Sigmoid colon (tissue), 6 donors: ENCODE measurements at regions not wholly inside any gene's neighbourhood (a gene's known extent, or its start where the extent isn't known, plus 50 kb on each side); places are given as distances from the start of the nearest gene placed in this dataset.
"Not testable (repeated sequence)": the region's sequence is repeated elsewhere in the genome, so short reads cannot be mapped to it uniquely, and the experiment has no call there.

Experiments used
- DNase-seq: peaks from one replicate; pipeline ENCODE4 v3.0.0-alpha.2; 2019
- H3K27ac ChIP-seq, 4 donors: fragments of 200-600 bp; sonication (generic); one replicate each; pipeline ENCODE4 v1.5.1; 2016 to 2019; ENCODE audit warnings: mild to moderate bottlenecking in 1 of 4
- H3K27me3 ChIP-seq, 3 donors: fragments of 200-600 bp; sonication (generic); one replicate each; pipeline ENCODE4 v1.5.1; 2019; ENCODE audit warnings: mild to moderate bottlenecking in 1 of 3
- H3K36me3 ChIP-seq, 4 donors: fragments of 200-600 bp; sonication (generic); one replicate each; pipeline ENCODE4 v1.5.1; 2016 to 2019
- H3K4me1 ChIP-seq, 4 donors: fragments of 200-600 bp; sonication (generic); one replicate each; pipeline ENCODE4 v1.5.1; 2017 to 2019
- H3K4me3 ChIP-seq, 4 donors: fragments of 200-600 bp; sonication (generic); one replicate each; pipeline ENCODE4 v1.5.1; 2017 to 2019; ENCODE audit warnings: mild to moderate bottlenecking in 2 of 4, moderate library complexity in 1 of 4
- H3K9me3 ChIP-seq, 4 donors: fragments of 200-600 bp in 3 of 4; sonication (generic) in 3 of 4; one replicate each; pipeline versions ENCODE4 v1.5.1 to v1.6.1; 2013 to 2019
- EP300 ChIP-seq, 4 donors: sonication (generic); formaldehyde crosslinking; IDR thresholded peaks; one replicate each; pipeline ENCODE4 v1.6.1; 2017; ENCODE audit warnings: antibody characterized with exemption in 4 of 4
- POLR2A ChIP-seq, 2 donors: fragments of 450-650 bp; IDR thresholded peaks; one replicate each; pipeline ENCODE4 v1.6.1; 2016; ENCODE audit warnings: antibody characterized with exemption in 2 of 2, mild to moderate bottlenecking in 2 of 2, moderate library complexity in 2 of 2
- POLR2AphosphoS5 ChIP-seq, 4 donors: sonication (generic); formaldehyde crosslinking; IDR thresholded peaks; one replicate each; pipeline ENCODE4 v1.6.1; 2017; ENCODE audit warnings: antibody characterized with exemption in 4 of 4
- WGBS, 2 donors: extraction: QIAGEN DNeasy Blood & Tissue Kit; methylation state at CpG; one replicate each; pipeline ENCODE4 v1.1.7; 2013; 5-methylcytosine and 5-hydroxymethylcytosine counted together
- intact Hi-C: fragments of 100-400 bp; cut with DNase I; formaldehyde crosslinking; loops from one replicate; pipeline ENCODE4 v1.15.1; 2023
- TF ChIP-seq, protein P1 (sequence below), 4 experiments: fragments of 450-650 bp in 3 of 4; fragments of 200-600 bp in 1 of 4; IDR thresholded peaks; one replicate each; pipeline ENCODE4 v1.5.1; 2016 to 2019; ENCODE audit warnings: antibody characterized with exemption in 4 of 4, mild to moderate bottlenecking in 3 of 4, moderate library complexity in 2 of 4
- donor health status: healthy with polysubstance abuse.
- donor health status: healthy.

DNA sequence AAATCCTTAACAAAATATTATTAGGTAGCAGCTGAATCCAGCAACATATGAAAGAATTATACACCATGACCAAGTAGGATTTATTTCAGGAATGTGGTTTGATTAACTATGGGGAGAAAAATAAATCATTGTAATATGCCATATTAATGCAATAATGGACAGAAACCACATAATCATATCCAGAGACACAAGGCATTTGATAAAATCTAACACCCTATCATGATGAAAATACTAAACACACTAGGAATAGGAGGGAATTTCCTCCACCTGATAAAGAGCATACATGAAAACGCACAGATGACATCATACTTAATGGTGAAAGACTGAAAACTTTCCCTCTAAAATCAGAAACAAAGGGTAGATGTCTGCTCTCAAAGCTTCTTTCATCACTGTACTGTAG lies 238.9 kb downstream of the PHLDA1 start:
- Histone ChIP-seq H3K27me3 (no peaks in the 10 kb centered on the region), H3K4me1 (no peaks in the 10 kb centered on the region), H3K4me3 (no peak overlapping the region), H3K36me3 (no peaks in the 10 kb centered on the region), H3K9me3 (no peaks in the 10 kb centered on the region), H3K27ac (no peak overlapping the region)
- DNase-seq, result no peak
- no peak for TF ChIP-seq POLR2A (IDR thresholded peaks at IDR 0.05)
- no peak for TF ChIP-seq POLR2AphosphoS5 (IDR thresholded peaks at IDR 0.05)
- TF ChIP-seq EP300 (IDR thresholded peaks at IDR 0.05), result no peak
- TF ChIP-seq, protein P1, sequence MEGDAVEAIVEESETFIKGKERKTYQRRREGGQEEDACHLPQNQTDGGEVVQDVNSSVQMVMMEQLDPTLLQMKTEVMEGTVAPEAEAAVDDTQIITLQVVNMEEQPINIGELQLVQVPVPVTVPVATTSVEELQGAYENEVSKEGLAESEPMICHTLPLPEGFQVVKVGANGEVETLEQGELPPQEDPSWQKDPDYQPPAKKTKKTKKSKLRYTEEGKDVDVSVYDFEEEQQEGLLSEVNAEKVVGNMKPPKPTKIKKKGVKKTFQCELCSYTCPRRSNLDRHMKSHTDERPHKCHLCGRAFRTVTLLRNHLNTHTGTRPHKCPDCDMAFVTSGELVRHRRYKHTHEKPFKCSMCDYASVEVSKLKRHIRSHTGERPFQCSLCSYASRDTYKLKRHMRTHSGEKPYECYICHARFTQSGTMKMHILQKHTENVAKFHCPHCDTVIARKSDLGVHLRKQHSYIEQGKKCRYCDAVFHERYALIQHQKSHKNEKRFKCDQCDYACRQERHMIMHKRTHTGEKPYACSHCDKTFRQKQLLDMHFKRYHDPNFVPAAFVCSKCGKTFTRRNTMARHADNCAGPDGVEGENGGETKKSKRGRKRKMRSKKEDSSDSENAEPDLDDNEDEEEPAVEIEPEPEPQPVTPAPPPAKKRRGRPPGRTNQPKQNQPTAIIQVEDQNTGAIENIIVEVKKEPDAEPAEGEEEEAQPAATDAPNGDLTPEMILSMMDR (IDR thresholded peaks at IDR 0.05), result no peak
- 0% methylated on average over 1 of the region's 1 CpG for WGBS, 2 donors
- intact Hi-C loops, result no loop called here

DNA sequence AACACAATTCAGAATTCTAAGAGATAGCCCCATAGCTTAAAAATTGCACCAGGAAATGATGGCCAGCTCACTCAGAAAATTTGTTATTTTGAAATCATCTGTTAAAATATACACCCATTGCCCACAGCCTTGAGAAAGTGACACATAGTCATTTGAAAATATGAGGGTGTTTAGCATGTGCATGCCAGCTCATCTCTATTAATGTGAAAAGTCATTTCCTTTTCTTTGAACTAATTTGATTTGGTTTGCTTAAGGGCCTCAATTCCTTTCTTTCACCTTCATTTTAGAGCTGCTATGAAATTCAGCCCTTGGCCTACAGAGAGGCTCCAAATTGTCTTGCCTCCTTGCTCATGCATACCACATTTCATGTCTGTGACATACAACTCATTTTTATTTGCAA lies 241.4 kb downstream of the PHLDA1 start:
- DNase-seq, result no peak
- Histone ChIP-seq H3K27ac (no peak overlapping the region), H3K4me3 (no peak overlapping the region), H3K27me3 (no peaks in the 10 kb centered on the region), H3K4me1 (no peaks in the 10 kb centered on the region), H3K9me3 (no peaks in the 10 kb centered on the region), H3K36me3 (no peaks in the 10 kb centered on the region)
- intact Hi-C loops, result no loop called here
- no peak for TF ChIP-seq EP300 (IDR thresholded peaks at IDR 0.05)
- TF ChIP-seq POLR2AphosphoS5 (IDR thresholded peaks at IDR 0.05), result no peak
- TF ChIP-seq, protein P1 (IDR thresholded peaks at IDR 0.05), result no peak
- no peak for TF ChIP-seq POLR2A (IDR thresholded peaks at IDR 0.05)

DNA sequence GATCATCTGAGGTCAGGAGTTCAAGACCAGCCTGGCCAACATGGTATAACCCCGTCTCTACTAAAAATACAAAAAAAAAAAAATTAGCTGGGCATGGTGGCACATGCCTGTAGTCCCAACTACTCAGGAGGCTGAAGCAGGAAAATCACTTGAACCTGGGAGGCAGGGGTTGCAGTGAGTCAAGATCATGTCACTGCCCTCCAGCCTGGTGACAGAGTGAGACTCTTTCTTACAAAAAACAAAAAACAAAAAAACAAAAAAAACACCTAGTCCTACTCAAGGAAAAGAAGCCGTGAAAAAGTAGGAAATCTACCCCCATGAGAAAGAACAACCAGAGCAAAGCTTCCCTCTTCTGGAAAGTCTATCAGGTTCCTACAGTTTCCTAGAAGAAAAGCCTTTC lies 244.4 kb downstream of the PHLDA1 start:
- H3K27ac ChIP-seq, intact Hi-C loops, H3K27me3 ChIP-seq, H3K9me3 ChIP-seq, DNase-seq, H3K36me3 ChIP-seq, H3K4me3 ChIP-seq: not testable (repeated sequence)
- peaks cover 0 to 20% (median 5%) of the 10 kb centered on the region in 4 donors for H3K4me1 ChIP-seq
- WGBS, 2 donors, result 93 to 96% methylated on average over 2 of the region's 2 CpGs

DNA sequence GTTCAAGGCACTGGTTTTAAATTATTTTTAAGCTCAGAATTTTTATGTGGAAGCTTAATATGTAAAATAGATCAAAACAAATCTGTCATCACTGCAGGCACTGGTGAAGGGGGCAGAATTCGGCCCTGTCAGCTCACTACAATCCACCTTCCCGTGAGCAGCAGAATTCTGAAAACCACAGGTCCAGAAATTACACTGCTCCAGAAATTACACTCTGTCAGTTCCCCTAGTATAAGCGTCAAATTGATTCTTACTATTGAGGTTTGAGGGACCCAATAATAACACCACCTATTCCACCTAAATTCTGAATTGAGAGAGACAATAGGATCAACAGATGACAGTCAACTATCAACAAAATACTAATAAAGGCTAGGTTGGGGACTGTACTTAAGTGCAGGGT lies 245.5 kb downstream of the PHLDA1 start:
- TF ChIP-seq EP300 (IDR thresholded peaks at IDR 0.05) (no peak), POLR2A (IDR thresholded peaks at IDR 0.05) (no peak)
- 90 to 97% methylated on average over 3 of the region's 3 CpGs for WGBS, 2 donors
- no peak overlapping the region for H3K4me3 ChIP-seq
- no peak overlapping the region for H3K27ac ChIP-seq
- H3K27me3 ChIP-seq, result no peaks in the 10 kb centered on the region
- H3K4me1 ChIP-seq, result peaks cover 0 to 20% (median 5%) of the 10 kb centered on the region in 4 donors
- no peak for DNase-seq
- H3K36me3 ChIP-seq, result no peaks in the 10 kb centered on the region
- H3K9me3 ChIP-seq, result no peaks in the 10 kb centered on the region
- intact Hi-C loops, result no loop called here

DNA sequence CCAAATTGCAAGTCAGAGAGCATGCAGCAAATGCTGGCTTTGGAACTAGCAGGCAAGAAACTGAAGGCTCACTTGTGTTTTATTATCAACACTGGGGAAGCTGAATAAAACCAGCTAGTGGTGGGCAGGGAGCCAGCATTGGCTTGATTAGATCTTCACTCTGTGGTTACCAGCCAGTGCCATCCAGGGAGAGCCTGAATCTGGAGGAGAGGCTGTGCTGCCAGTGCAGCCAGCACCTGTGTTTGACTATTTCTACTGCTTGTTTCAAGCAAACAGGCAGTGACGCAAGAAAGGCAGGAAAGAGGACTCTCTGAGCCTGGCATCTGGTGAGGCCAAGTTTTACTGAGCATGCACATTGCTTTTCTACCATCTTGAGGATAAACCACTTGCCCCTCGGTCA lies 247.0 kb downstream of the PHLDA1 start:
- Histone ChIP-seq H3K27me3 (no peaks in the 10 kb centered on the region), H3K36me3 (no peaks in the 10 kb centered on the region), H3K4me3 (no peak overlapping the region), H3K27ac (peak overlapping the region in 2 of 4 donors; percentile 34 to 36), H3K9me3 (no peaks in the 10 kb centered on the region), H3K4me1 (peaks cover 0 to 20% (median 5%) of the 10 kb centered on the region in 4 donors)
- intact Hi-C loops, result no loop called here
- DNase-seq, result peak; percentile 87
- WGBS, 2 donors, result 47 to 58% methylated on average over 2 of the region's 2 CpGs
- TF ChIP-seq POLR2AphosphoS5 (IDR thresholded peaks at IDR 0.05) (peak in 2 of 4 donors; percentile 16 to 38), POLR2A (IDR thresholded peaks at IDR 0.05) (no peak), EP300 (IDR thresholded peaks at IDR 0.05) (no peak)
- TF ChIP-seq, protein P1 (IDR thresholded peaks at IDR 0.05), result no peak

DNA sequence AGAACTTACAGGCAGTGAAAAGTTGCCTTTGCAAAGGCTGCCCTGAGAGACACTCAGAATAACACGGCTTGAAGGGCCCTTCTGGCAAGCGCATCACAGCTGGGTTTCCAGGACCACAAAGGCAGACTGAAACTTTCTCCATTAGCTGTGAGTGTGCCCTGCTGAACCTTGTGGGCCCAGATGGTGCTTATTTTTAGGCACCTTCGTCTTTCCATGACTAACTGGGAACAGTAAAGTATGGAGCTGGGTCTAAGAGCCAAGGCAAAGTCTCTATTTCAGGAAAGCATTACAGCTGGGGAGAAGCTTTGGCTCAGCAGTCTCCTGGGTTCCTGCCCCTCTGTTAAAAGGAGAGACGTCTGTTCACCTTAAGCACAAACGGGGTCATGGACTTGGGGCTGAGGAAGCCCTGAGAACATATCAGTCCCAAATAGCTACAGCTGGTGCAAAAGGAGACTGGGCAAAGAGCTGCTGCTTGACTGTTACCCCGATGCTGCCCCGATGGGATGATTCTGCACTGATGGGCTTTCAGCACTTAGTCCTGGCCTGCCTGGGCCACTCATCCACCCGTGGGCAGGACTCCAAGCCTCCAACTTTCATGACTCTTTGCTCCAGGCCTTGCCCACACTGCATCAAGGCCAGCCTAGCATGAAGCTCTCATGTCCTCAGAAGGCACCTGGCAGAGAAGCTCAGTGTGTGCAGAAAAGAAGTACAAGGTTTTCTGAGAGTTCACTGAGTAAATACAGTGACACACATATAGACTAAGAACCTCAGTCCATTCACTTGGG lies 248.3 kb downstream of the PHLDA1 start:
- no peaks in the 10 kb centered on the region for H3K27me3 ChIP-seq
- intact Hi-C loops, result no loop called here
- no peak overlapping the region for H3K27ac ChIP-seq
- DNase-seq, result no peak
- no peak for TF ChIP-seq POLR2A (IDR thresholded peaks at IDR 0.05)
- TF ChIP-seq, protein P1 (IDR thresholded peaks at IDR 0.05), result no peak
- TF ChIP-seq EP300 (IDR thresholded peaks at IDR 0.05), result no peak
- TF ChIP-seq POLR2AphosphoS5 (IDR thresholded peaks at IDR 0.05), result no peak
- H3K9me3 ChIP-seq, result no peaks in the 10 kb centered on the region
- peaks cover 0 to 20% (median 5%) of the 10 kb centered on the region in 4 donors for H3K4me1 ChIP-seq
- no peak overlapping the region for H3K4me3 ChIP-seq
- no peaks in the 10 kb centered on the region for H3K36me3 ChIP-seq
- WGBS, 2 donors, result 74 to 91% methylated on average over 8 of the region's 8 CpGs
